Gastrocnemius medialis (tissue), 4 donors: ENCODE measurements at regions not wholly inside any gene's neighbourhood (a gene's known extent, or its start where the extent isn't known, plus 50 kb on each side); places are given as distances from the start of the nearest gene placed in this dataset.

Source experiments
- ATAC-seq, 2 donors: fragments of 150-250 bp; one replicate each; pipeline ENCODE4 v1.9.1; 2016
- DNase-seq, 2 donors: peaks; one replicate each; pipeline ENCODE4 v3.0.0-alpha.2; 2019
- H3K27ac ChIP-seq, 4 donors: fragments of 200-600 bp; sonication (generic); 1 replicate in 1 of 4; 2 replicates in 3 of 4; pipeline ENCODE4 v1.5.1; 2016 to 2018; ENCODE audit warnings: mild to moderate bottlenecking in 2 of 4, moderate library complexity in 1 of 4
- H3K27me3 ChIP-seq, 3 donors: fragments of 200-600 bp; sonication (generic) in 2 of 3; 1 replicate in 1 of 3; 2 replicates in 2 of 3; pipeline versions ENCODE4 v1.5.1 to v1.6.0; 2016 to 2019; ENCODE audit warnings: mild to moderate bottlenecking in 1 of 3, moderate library complexity in 1 of 3
- H3K36me3 ChIP-seq, 2 donors: fragments of 200-600 bp; sonication (generic) in 1 of 2; one replicate each; pipeline ENCODE4 v1.5.1; 2017 to 2018
- H3K4me1 ChIP-seq, 2 donors: fragments of 200-600 bp; sonication (generic) in 1 of 2; one replicate each; pipeline ENCODE4 v1.5.1; 2016 to 2017; ENCODE audit warnings: mild to moderate bottlenecking in 2 of 2
- H3K4me3 ChIP-seq, 4 donors: fragments of 200-600 bp; sonication (generic) in 3 of 4; 1 replicate in 1 of 4; 2 replicates in 3 of 4; pipeline ENCODE4 v1.5.1; 2016 to 2019; ENCODE audit warnings: mild to moderate bottlenecking in 2 of 4
- H3K9me3 ChIP-seq, 3 donors: fragments of 200-600 bp; sonication (generic) in 2 of 3; 1 replicate in 1 of 3; 2 replicates in 2 of 3; pipeline ENCODE4 v1.5.1; 2016 to 2019
- POLR2A ChIP-seq, 2 donors: fragments of 450-650 bp; IDR thresholded peaks; one replicate each; pipeline ENCODE4 v1.6.1; 2017; ENCODE audit warnings: antibody characterized with exemption in 2 of 2, mild to moderate bottlenecking in 2 of 2, moderate library complexity in 2 of 2
- in situ Hi-C, 4 donors: fragments of 200-750 bp; cut with MboI; loops; one replicate each; pipeline versions ENCODE4 v1.15.0 to v1.8.0; 2017; ENCODE audit warnings: low sequenced_read_pairs in 4 of 4
- intact Hi-C: fragments of 100-400 bp; cut with DNase I; formaldehyde crosslinking; loops from one replicate; pipeline ENCODE4 v1.15.1; 2023; ENCODE audit warnings: low total_unique reads
- TF ChIP-seq, protein P1 (sequence below), 5 experiments: fragments of 450-650 bp in 3 of 5; fragments of 200-600 bp in 2 of 5; sonication (generic) in 2 of 5; IDR thresholded peaks in 4 of 5; conservative IDR thresholded peaks in 1 of 5; 1 replicate in 4 of 5; 2 replicates in 1 of 5; pipeline ENCODE4 v1.5.1; 2016 to 2019; ENCODE audit warnings: antibody characterized with exemption in 5 of 5, mild to moderate bottlenecking in 3 of 5, moderate library complexity in 3 of 5

DNA sequence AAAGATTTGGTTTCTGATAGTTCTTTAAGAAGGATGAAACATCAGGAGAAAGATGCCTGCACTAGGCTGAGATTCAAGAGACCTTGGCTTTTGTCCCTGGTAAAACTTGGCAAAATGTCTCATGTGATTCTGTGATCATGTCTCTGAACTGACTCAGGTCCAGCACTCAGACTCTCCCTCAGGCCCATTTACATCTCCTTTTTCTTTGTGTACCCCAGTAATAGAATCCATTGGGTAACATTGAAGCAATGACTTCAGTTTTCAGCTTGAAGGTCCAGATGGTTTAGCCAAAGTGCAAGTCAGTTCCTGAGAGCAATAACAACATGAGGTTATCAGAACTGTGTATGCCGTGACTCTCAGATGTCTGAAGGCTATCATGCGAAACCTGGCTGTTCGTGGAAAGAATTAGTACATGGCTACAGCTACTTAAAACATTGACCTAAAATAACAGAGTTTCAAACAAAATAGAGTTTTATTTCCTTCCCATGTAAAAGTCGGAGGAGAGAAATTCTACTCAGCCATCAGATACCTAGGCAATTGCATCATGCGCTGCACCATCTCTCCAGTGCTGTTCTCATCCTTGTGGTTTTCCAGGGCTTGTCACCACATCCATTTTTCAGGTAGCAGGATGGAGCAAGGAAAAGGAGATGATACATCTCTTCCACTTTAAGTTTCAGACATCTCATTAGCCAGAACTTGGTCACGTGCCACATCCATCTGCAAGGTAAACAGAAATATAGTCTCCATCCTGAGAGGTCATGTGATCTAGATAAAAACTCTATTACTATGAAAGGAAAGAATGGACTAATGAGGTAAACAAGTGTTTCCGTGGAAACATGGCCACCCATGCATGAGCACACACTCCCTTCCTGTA, 117.3 kb downstream of the POSTN start:
- DNase-seq (no peak), ATAC-seq (no peak)
- intact Hi-C loops (no loop called here), in situ Hi-C loops (no loop called here)
- Histone ChIP-seq H3K36me3 (no peaks in the 10 kb centered on the region), H3K4me3 (no peak overlapping the region), H3K27ac (no peak overlapping the region), H3K9me3 (no peaks in the 10 kb centered on the region), H3K27me3 (no peaks in the 10 kb centered on the region), H3K4me1 (no peaks in the 10 kb centered on the region)
- TF ChIP-seq POLR2A (IDR thresholded peaks at IDR 0.05): no peak

- TF ChIP-seq POLR2A (IDR thresholded peaks at IDR 0.05): no peak
- TF ChIP-seq, protein P1, sequence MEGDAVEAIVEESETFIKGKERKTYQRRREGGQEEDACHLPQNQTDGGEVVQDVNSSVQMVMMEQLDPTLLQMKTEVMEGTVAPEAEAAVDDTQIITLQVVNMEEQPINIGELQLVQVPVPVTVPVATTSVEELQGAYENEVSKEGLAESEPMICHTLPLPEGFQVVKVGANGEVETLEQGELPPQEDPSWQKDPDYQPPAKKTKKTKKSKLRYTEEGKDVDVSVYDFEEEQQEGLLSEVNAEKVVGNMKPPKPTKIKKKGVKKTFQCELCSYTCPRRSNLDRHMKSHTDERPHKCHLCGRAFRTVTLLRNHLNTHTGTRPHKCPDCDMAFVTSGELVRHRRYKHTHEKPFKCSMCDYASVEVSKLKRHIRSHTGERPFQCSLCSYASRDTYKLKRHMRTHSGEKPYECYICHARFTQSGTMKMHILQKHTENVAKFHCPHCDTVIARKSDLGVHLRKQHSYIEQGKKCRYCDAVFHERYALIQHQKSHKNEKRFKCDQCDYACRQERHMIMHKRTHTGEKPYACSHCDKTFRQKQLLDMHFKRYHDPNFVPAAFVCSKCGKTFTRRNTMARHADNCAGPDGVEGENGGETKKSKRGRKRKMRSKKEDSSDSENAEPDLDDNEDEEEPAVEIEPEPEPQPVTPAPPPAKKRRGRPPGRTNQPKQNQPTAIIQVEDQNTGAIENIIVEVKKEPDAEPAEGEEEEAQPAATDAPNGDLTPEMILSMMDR (IDR thresholded peaks at IDR 0.05 in 4 of 5, conservative IDR thresholded peaks at IDR 0.05 in 1 of 5): no peak
- intact Hi-C loops: no loop called here
- H3K9me3 ChIP-seq: no peaks in the 10 kb centered on the region
- no peaks in the 10 kb centered on the region for H3K36me3 ChIP-seq
- in situ Hi-C loops: no loop called here
- ATAC-seq: no peak
- no peak overlapping the region for H3K27ac ChIP-seq
- H3K4me3 ChIP-seq: no peak overlapping the region
- no peaks in the 10 kb centered on the region for H3K4me1 ChIP-seq
- DNase-seq: no peak
- H3K27me3 ChIP-seq: no peaks in the 10 kb centered on the region
These were observed 118.7 kb downstream of the POSTN start for GRCh38 chr13:37479916-37480315.

DNA sequence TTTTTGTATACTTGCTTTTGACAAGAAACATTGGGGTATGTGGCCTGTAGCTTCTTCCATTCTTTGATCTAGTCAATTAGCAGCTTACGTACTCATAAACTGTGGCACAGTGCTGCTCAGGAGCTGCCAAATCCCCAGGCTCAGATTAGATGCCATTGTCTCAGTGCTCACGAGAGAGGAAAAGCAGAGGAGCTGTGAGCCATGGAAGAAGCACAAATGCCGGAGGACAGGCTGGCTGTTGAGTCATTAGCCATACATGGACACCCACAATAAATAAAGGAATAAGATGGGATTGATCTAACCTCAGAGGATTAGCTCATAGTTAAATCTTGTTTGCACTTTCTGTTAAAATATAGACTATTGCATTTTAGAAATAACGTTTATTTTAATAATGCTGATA, 121.7 kb downstream of the POSTN start:
- Histone ChIP-seq H3K27me3 (no peaks in the 10 kb centered on the region), H3K36me3 (no peaks in the 10 kb centered on the region), H3K4me3 (no peak overlapping the region), H3K4me1 (no peaks in the 10 kb centered on the region), H3K27ac (no peak overlapping the region), H3K9me3 (no peaks in the 10 kb centered on the region)
- TF ChIP-seq, protein P1 (IDR thresholded peaks at IDR 0.05 in 4 of 5, conservative IDR thresholded peaks at IDR 0.05 in 1 of 5): no peak
- TF ChIP-seq POLR2A (IDR thresholded peaks at IDR 0.05): no peak
- DNase-seq (no peak), ATAC-seq (no peak)
- intact Hi-C loops: no loop called here
- in situ Hi-C loops: no loop called here

- no peaks in the 10 kb centered on the region for H3K36me3 ChIP-seq
- in situ Hi-C loops: no loop called here
- intact Hi-C loops: no loop called here
These were observed 122.6 kb downstream of the POSTN start for GRCh38 chr13:37475966-37476365.

GRCh38 chr13:37475151-37475550, 123.4 kb downstream of the POSTN start:
- ATAC-seq (no peak), DNase-seq (no peak)
- in situ Hi-C loops (no loop called here), intact Hi-C loops (no loop called here)
- H3K27ac ChIP-seq: no peak overlapping the region
- no peak for TF ChIP-seq POLR2A (IDR thresholded peaks at IDR 0.05)
- TF ChIP-seq, protein P1 (IDR thresholded peaks at IDR 0.05 in 4 of 5, conservative IDR thresholded peaks at IDR 0.05 in 1 of 5): no peak
- no peaks in the 10 kb centered on the region for H3K4me1 ChIP-seq
- no peaks in the 10 kb centered on the region for H3K9me3 ChIP-seq
- no peak overlapping the region for H3K4me3 ChIP-seq
- no peaks in the 10 kb centered on the region for H3K27me3 ChIP-seq
- H3K36me3 ChIP-seq: no peaks in the 10 kb centered on the region

More at GRCh38 chr13:37475966-37476365, 122.6 kb downstream of the POSTN start:
- Histone ChIP-seq H3K27ac (no peak overlapping the region), H3K27me3 (no peaks in the 10 kb centered on the region), H3K9me3 (no peaks in the 10 kb centered on the region), H3K4me1 (no peaks in the 10 kb centered on the region), H3K4me3 (no peak overlapping the region)
- DNase-seq (no peak), ATAC-seq (no peak)
- no peak for TF ChIP-seq POLR2A (IDR thresholded peaks at IDR 0.05)
- TF ChIP-seq, protein P1 (IDR thresholded peaks at IDR 0.05 in 4 of 5, conservative IDR thresholded peaks at IDR 0.05 in 1 of 5): no peak
